ENCODE measurements at regions not wholly inside any gene's neighbourhood (a gene's known extent, or its start where the extent isn't known, plus 50 kb on each side); places are given as distances from the start of the nearest gene placed in this dataset.

GRCh38 chr15:88982946-88983342 lies 69.8 kb upstream of the MFGE8 start:
- TF ChIP-seq POLR2AphosphoS5 (IDR thresholded peaks at IDR 0.05) (no peak), CTCF (IDR thresholded peaks at IDR 0.05) (no peak), POLR2A (IDR thresholded peaks at IDR 0.05) (no peak), EP300 (IDR thresholded peaks at IDR 0.05) (no peak)
- H3K36me3 ChIP-seq, result no peaks in the 10 kb centered on the region
- no peak for DNase-seq

GRCh38 chr15:88983861-88984429 lies 70.8 kb upstream of the MFGE8 start:
- H3K4me3 ChIP-seq, result no peak overlapping the region
- 94 to 99% (median 98%) methylated on average over 9 of the region's 9 CpGs for WGBS, 5 donors
- H3K27ac ChIP-seq, result no peak overlapping the region
- H3K9me3 ChIP-seq, result no peaks in the 10 kb centered on the region
- TF ChIP-seq POLR2A (IDR thresholded peaks at IDR 0.05) (no peak), POLR2AphosphoS5 (IDR thresholded peaks at IDR 0.05) (no peak), EP300 (IDR thresholded peaks at IDR 0.05) (no peak), CTCF (IDR thresholded peaks at IDR 0.05) (no peak)
- H3K27me3 ChIP-seq, result no peaks in the 10 kb centered on the region
- no peak for DNase-seq
- peaks cover 0 to 16% (median 3%) of the 10 kb centered on the region in 4 donors for H3K4me1 ChIP-seq
- intact Hi-C loops (cut with DNase I; ENCODE audit: low total_unique reads), result no loop called here
- H3K36me3 ChIP-seq, result no peaks in the 10 kb centered on the region

More at GRCh38 chr15:88982946-88983342, 69.8 kb upstream of the MFGE8 start:
- intact Hi-C loops (cut with DNase I; ENCODE audit: low total_unique reads), result no loop called here
- H3K27ac ChIP-seq, result no peak overlapping the region
- WGBS, 5 donors, result 80 to 90% (median 86%) methylated on average over 2 of the region's 2 CpGs
- H3K27me3 ChIP-seq, result no peaks in the 10 kb centered on the region
- H3K9me3 ChIP-seq, result no peaks in the 10 kb centered on the region
- H3K4me1 ChIP-seq, result peaks cover 0 to 16% (median 3%) of the 10 kb centered on the region in 4 donors
- no peak overlapping the region for H3K4me3 ChIP-seq

GRCh38 chr15:88985547-88986393 lies 72.6 kb upstream of the MFGE8 start:
- TF ChIP-seq EP300 (IDR thresholded peaks at IDR 0.05) (no peak), POLR2AphosphoS5 (IDR thresholded peaks at IDR 0.05) (no peak), POLR2A (IDR thresholded peaks at IDR 0.05) (no peak), CTCF (IDR thresholded peaks at IDR 0.05) (no peak)
- Histone ChIP-seq H3K9me3 (no peaks in the 10 kb centered on the region), H3K27ac (no peak overlapping the region), H3K4me1 (peaks cover 0 to 16% (median 3%) of the 10 kb centered on the region in 4 donors), H3K36me3 (no peaks in the 10 kb centered on the region), H3K4me3 (no peak overlapping the region), H3K27me3 (no peaks in the 10 kb centered on the region)
- 76 to 85% (median 83%) methylated on average over 14 of the region's 14 CpGs for WGBS, 5 donors
- intact Hi-C loops (cut with DNase I; ENCODE audit: low total_unique reads), result no loop called here
- DNase-seq, result peak in 1 of 2 donors; percentile 7

- DNase-seq, result peak in 1 of 2 donors; percentile 20
- Histone ChIP-seq H3K4me3 (no peak overlapping the region), H3K9me3 (no peaks in the 10 kb centered on the region), H3K27me3 (no peaks in the 10 kb centered on the region), H3K27ac (no peak overlapping the region), H3K4me1 (peaks cover 0 to 12% (median 3%) of the 10 kb centered on the region in 4 donors), H3K36me3 (no peaks in the 10 kb centered on the region)
- intact Hi-C loops (cut with DNase I; ENCODE audit: low total_unique reads), result no loop called here
- WGBS, 5 donors, result 35 to 66% (median 43%) methylated on average over 11 of the region's 11 CpGs
- TF ChIP-seq EP300 (IDR thresholded peaks at IDR 0.05), result no peak
- no peak for TF ChIP-seq POLR2AphosphoS5 (IDR thresholded peaks at IDR 0.05)
- no peak for TF ChIP-seq POLR2A (IDR thresholded peaks at IDR 0.05)
- no peak for TF ChIP-seq CTCF (IDR thresholded peaks at IDR 0.05)
Measured at GRCh38 chr15:88986949-88987590, 73.9 kb upstream of the MFGE8 start.
